ENCODE measurements at regions not wholly inside any gene's neighbourhood (a gene's known extent, or its start where the extent isn't known, plus 50 kb on each side); places are given as distances from the start of the nearest gene placed in this dataset.

DNA sequence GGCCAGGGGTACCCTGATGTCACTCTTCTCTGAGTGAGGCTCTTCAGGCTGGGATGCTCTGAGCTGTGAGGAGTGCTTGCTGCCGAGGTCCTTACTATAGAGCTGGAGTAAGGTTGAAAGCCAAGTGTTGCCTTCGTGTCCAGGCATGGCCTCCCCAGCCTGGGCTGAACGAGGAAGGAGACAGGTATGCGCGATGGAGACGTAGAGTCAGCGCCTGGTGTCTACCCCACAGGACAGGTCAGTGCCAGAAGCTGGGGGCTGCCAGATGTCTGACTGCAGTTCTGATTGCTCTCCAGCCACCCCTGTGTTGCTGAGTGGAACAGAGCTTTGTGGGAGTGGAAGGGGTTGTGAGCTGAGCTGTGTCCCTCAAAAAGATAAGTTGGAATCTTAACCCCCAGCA lies 135.8 kb upstream of the AJAP1 start:
- DNase-seq (ENCODE audit: low read depth in 2 of 2): no peak

DNA sequence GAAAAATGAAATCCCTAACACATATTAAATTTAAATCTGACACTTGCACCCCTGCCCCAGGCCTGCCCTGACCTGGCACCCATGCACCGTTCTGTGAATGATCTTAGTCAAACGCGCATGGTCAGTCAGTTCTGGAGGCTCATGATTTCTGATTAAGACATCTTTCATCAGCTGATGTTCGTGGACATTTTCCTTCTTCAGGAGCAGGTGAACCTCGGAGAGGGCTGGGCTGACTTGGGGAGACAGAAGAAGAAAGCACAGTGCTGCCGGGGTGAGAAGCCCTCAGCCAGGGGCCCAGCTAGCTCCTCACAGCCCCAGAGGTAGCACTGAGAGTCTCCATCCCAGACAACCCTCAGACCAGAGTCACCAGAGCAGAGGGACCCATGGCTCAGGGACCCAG lies 134.5 kb upstream of the AJAP1 start:
- no peak for DNase-seq (ENCODE audit: low read depth in 2 of 2)

DNA sequence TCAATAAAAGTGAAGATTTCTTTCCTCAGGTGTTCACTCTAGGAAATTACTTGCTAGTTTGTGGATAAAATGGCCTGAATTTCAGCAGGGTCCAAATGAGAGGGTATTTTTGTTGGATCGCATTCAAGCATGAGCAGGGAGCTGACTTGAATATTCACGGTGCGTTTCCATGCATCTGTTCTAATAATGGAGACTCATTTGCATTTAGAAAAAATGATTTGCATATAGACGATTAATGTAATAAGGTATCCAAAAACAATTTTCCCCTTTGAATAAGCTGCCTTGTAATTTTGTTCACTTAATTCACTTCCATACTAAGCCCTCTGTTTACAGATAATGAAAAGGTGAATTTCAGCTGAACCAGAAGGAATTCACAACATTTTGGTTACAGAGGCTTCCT lies 130.9 kb upstream of the AJAP1 start:
- no peak for DNase-seq (ENCODE audit: low read depth in 2 of 2)

DNA sequence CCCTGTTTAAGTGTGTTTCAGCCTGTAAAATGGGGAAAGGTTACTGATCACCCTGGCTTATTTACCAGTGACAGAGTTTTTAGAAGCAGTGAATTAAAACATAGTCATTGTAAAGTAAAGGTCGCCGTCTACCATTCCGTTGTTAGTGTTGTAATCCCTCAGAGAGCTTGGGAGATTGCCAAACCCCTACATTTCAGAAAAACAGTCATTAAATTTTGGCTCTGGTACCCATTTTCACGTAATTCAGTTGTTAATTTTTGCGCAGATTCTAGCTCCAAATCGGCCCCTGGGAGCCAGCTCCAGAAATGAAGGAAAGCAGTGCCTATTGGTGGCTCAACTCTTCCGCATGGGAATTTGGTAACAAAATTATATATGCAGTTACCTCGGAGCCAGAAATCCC lies 127.7 kb upstream of the AJAP1 start:
- no peak for DNase-seq (ENCODE audit: low read depth in 2 of 2)

DNA sequence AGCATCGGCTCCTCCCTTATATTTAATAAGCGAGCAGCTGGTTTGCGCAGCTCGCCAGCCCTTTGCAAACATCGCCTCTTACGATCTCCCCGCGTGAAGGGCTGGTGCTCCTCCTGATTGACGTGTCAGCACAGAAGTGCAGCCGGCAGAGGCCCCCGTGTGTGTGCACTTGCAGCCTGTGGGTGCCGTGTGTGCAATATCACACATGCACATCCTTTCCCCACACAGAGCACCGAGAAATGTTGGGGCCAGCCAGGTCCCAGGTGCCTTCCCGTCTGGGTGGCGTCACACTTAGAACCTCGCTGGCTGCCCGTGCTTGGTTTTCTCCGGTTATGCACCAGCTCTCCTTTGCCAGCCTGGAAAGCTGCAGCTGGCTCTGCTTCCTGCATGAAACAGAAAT lies 126.6 kb upstream of the AJAP1 start:
- DNase-seq (ENCODE audit: low read depth in 2 of 2): no peak

DNA sequence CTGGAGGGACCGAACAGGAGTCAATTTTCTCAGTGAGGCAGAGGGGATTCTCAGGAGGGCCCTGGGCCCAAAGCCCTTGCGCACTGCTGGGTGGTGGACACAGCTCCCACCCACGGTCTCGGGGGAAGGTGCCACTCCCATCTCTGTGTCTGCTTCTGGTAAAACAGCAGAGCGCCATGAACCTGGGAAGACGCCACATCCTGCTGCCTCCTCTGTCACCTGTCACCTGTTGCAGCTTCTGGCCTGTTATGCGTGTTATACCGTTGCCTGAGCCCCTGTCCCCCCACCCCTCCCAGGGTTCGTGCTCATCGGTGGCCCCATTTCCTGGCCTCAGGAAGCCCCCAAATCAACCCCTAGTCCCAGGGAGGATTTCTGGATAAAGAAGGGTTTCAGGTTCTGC lies 125.8 kb upstream of the AJAP1 start:
- no peak for DNase-seq (ENCODE audit: low read depth in 2 of 2)

DNA sequence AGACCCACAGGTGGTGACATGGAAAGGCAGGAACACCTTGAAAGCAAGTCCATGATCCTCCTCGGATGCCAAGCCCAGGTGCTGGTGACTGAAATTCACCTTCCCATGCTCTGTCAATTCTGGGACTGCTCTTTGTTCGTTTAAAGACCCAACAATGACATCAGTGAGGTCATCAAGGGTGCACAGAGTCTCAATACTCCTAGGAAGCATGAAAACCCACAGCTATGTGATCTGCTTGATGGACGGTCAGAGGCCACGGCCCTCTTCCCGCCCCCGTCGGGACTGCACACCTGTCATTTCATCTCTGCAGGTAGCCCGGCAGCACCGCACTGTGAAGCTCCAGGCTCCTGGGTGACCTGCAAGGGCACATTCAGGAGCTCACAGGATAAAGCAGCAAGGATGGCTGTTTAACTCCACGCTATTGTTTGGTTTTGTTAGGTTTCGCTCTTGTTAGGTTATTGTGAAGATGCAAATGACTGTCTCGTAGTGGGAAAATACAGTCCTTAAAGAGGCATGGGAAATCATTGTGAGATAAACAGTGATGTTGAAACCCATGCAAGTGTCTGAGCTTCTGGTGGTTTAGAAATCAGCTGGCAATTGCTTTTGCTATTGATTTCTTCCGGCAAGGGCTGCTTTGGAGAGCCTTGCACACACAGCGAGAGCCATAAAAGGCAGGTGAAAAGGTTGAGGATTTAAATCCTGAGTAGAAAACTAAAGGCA lies 124.8 kb upstream of the AJAP1 start:
- no peak for DNase-seq (ENCODE audit: low read depth in 2 of 2)

DNA sequence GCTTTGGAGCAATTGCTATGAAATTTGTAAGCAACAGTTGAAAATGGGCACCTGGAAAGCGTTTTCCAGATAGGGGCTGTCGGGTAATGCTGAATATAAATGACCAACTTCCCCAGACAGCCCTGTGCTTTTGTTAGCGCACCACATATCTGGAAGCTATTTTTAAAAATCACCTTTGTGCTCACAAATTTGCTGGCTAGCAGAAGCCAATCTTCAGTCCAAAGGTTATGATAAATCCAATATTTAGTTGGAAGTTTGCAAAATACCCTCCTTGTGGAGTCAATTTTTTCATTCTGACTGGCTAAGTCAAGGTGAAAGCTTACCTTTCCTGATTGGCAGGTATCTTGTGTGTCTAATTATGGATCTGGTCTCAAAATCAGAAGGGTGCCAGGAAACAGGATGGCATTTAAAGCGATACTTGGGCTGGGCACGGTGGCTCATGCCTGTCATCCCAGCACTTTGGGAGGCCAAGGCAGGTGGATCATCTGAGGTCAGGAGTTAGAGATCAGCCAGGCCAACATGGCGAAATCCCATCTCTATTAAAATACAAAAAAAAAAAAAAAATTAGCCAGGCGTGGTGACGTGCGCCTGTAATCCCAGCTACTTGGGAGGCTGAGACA lies 124.1 kb upstream of the AJAP1 start:
- no peak for DNase-seq (ENCODE audit: low read depth in 2 of 2)

DNA sequence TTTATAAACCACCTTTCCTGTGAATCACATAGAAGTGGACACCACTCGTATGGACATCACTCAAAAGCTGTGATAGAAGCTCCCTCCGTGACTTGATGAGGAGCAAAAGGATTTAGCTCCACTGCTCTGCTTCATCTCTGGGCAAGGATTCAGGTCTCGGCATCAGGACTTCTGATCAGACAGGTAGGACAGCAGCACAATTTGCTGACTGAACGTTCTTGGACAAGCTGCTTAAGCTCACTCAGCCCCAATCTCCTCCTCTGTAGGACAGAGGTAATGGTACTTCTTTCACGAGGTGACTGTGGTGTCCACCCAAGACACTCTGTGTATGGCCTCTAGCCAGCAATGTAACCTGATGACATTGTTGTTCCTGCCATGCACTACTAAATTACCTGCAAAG lies 122.6 kb upstream of the AJAP1 start:
- no peak for DNase-seq (ENCODE audit: low read depth in 2 of 2)

DNA sequence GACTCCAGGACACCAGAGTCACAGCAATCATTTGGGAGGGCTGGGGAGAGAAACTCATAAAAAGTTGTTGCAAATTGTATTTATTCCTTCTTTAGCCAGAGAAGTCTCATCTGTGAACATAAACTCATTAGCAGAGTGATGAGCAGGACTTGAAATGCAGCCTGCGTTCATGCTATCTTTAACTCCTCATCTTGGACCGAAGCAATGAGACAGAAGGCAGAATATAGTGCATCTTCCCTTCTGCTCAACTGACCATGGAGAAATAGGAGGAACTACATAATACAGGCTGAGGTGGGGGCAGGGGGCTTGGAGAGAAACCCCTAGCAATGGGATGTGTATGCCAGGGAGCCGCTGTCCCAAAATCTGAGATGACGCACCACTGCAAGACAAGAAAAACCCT lies 121.8 kb upstream of the AJAP1 start:
- DNase-seq (ENCODE audit: low read depth in 2 of 2): no peak

DNA sequence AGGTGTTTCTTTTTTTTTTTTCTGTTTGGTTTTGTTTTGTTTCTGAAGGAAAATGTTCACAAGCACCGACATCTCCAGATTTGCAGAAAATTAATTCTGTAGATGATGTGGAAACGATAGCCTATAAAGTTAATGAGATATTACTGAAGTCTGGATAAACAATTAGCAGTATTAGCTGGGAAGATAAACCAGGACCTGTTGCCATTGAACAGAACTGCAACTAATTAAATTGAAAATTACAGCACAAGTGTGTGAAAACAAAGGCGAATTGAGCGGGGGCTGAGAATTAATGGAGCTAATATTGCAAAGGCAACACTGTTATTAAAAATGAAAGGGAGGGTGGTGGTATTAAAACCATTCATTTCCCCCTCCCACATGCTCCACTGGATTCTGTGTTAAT lies 107.5 kb upstream of the AJAP1 start:
- no peak for DNase-seq (ENCODE audit: low read depth in 2 of 2)

DNA sequence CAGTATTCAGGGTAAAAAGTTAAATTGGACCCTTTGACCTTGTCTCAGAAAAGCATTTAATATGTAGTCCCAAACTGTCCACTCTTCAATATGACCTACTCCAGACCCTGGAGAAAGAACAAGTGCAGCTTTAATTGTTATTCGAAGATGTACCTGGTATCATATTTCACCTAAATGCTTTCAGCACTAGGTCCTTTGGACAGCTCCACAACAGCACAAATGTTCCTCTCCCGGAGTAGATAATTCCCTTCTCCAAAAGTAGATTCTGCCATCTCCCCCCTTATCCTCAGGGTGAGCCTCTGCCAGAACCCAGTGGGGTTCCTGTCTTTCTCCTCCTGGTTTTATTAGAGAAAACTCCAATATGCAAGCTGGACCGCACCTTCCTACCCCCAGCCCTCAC lies 104.5 kb upstream of the AJAP1 start:
- DNase-seq (ENCODE audit: low read depth in 2 of 2): no peak

DNA sequence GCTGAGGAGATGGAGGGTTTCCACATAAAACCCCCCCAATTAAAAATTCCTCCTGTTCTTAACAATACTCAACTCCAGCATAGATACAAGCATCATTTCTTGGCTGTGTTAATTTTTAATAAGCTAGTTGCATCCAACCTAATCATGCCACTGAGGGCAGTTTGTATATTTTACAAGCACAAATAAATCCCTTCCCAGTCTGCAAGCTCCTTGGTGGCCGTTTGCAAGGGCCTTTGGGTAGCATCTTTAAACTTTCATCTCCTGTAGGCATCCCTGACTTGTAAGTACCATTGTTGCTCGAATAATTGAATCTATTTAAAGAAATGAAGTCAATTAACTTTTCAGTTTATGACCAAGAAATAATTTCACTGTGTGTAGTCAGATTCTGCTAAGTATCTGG lies 103.5 kb upstream of the AJAP1 start:
- no peak for DNase-seq (ENCODE audit: low read depth in 2 of 2)

DNA sequence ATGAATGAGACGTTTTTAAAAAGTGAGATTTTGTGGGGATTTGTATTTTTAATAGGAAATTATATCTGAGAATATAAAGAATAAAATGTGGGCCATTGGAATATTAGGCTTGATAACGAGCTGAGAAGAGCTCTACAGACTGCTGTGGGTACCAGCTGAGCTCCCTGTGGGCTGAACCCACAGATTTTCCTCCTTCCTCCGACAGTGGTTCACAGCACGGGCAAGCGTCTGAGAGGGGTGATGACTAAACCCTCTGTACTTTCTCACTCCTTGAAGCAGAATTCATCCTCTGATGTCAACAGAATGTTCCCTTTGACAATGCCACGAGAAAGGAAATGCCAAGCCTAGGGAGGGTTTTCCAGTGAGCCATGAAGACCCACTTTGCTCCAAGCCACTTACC lies 102.7 kb upstream of the AJAP1 start:
- DNase-seq (ENCODE audit: low read depth in 2 of 2): no peak

DNA sequence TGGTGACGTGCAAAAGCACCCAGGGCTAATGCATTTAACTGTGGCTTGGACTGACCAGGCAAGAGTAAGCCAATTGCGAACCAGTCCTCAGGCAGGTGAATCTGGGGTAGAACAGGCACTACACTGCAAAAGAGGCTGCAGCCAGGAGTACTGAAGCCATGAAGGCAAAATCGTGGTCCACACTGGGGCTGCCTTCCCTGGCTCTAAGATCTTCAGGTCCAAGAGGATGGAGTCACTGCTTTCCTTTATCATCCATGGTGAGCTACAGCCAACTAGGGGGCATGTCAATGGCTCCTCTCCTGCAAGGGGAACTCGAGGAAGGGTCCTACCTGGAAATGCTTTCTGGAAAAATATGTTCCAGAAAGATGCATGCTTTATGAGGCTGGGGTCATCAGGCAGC lies 100.6 kb upstream of the AJAP1 start:
- DNase-seq (ENCODE audit: low read depth in 2 of 2): no peak

DNA sequence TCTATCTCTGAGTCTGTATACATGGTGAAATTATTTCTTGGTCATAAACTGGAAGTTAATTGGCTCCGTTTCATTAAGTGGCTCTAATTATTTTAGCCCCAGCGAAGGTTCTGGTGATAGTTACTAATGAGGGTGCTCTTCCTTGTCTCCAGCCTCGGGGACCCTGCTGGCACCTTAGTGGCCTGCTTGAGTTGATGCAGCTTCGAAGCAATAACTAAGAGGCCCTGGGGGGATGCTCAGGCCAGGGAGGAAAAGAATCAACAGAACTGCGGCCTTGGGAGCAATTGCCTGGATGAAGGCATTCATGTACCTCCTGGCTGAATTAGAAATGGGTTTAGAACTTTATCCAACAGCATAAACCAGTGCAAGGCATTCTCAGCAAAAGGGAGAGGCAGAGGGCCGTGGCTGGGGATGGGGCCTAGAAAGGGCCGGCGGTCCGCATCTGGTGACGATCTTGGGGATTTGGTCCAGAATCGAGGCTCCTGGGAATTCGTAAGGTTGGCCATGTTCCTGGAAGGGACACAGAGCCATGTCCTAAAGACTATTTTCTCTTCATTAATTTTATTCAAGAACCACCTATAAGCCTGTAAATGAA lies 100.0 kb upstream of the AJAP1 start:
- DNase-seq (ENCODE audit: low read depth in 2 of 2): no peak

DNA sequence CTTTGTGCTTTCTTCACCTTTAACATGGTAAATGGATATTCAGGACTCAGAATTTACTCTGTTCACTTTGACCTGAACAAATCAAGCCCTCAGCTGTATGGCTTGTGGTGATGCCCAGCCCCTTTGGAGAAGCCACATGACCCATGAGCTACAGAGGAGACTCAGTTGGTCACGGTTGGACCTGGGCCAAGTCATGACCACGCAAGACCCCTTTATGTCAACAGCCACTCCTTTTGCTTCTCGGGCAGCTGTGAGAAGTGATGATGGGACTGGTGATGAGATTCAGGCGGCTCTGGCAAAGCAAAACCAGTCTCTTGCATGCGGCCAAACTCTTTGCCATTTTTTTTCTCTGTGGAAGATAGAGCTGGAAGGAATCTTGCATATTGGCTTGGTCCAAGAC lies 96.5 kb upstream of the AJAP1 start:
- DNase-seq (ENCODE audit: low read depth in 2 of 2): no peak

DNA sequence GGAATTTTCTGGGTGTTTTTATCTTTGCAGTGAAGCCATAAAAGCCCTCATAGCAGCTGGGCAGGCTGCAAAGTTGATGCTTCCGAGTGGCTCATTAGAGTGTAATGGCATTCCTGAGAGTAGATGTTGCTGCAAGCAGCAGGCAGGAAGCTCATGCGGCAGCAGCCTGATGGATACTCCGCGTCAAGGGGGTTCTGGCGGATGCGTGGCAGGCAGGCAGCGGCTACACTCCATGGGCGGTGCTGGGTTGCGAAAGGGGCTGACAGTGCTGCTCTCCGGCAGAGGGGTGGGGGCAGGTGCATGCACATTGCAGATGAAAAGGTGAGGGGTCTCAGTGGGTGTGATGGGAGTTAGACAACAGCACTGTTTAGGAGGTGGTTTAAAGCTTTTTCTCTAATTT lies 93.2 kb upstream of the AJAP1 start:
- no peak for DNase-seq (ENCODE audit: low read depth in 2 of 2)

DNA sequence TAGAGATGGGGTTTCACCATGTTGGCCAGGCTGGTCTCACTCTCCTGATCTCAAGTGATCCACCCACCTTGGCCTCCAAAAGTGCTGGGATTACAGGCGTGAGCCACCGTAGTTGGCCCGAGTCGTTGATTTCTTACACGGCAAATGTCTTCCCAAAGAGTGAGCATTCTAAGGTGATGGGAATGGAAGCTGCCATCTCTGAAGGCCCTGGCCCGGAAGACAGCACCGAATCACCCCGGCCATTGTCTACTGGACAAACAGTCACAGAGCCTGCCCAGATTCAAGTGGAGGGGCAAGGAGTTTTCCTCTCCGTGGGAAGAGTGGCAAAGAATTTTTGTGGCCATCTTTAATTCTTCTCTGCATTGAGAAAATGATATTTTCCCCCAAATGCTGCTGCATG lies 92.1 kb upstream of the AJAP1 start:
- no peak for DNase-seq (ENCODE audit: low read depth in 2 of 2)

DNA sequence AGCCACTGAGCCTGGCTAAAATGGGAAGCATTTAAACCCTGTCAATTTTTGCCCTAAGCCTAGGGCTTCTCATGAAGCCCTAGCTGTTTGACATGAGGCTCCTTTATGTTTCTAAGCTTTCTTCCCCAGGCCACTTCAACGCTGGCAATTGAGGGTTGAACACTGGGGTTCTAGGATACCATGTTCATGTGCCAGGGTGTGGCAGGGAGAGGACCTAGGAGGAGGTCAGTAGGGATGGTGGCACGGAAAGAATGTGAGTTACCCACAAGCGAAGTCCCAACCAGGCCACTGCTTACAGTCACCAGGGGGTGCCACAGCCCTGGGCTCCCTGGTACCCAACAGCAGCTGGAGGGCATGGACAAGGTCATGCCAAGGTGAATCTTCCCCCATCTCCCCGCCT lies 90.8 kb upstream of the AJAP1 start:
- DNase-seq (ENCODE audit: low read depth in 2 of 2): no peak

DNA sequence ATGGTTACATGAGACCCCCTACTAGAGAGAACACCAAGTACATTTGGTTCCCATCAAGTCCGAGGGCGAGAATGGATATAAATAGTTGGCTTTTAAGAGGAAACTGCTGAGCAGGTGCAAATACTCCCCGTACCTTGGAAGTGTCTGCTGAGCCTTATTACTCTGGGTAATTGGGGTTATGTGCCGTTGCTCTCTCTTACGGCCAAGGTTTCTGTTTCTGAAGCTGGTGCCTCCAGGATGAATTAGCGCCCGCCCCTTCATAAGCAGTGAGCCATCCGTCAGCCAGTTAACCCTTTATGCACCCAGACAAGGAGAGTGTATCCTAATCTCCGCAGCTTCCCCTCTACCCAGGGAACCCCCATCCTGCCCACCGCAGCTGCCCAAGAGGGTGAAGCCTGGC lies 90.4 kb upstream of the AJAP1 start:
- no peak for DNase-seq (ENCODE audit: low read depth in 2 of 2)

DNA sequence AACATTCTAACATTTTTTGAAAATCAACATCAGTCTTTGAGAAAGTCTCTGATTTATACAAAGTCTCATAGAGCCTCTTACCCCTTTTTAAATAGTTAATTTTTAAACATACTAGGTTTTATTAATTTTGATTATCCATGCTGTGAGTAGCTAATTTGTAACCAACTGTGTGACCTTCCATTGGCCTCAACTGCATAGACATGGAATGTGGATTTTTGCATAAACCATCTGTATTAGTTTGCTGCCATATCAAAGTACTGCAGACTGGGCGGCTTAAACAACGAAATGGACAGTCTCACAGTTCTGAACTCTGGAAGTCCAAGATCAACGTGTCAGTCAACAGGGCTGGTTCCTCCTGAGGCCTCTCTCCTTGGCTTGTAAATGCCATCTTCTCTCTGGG lies 89.2 kb upstream of the AJAP1 start:
- no peak for DNase-seq (ENCODE audit: low read depth in 2 of 2)

DNA sequence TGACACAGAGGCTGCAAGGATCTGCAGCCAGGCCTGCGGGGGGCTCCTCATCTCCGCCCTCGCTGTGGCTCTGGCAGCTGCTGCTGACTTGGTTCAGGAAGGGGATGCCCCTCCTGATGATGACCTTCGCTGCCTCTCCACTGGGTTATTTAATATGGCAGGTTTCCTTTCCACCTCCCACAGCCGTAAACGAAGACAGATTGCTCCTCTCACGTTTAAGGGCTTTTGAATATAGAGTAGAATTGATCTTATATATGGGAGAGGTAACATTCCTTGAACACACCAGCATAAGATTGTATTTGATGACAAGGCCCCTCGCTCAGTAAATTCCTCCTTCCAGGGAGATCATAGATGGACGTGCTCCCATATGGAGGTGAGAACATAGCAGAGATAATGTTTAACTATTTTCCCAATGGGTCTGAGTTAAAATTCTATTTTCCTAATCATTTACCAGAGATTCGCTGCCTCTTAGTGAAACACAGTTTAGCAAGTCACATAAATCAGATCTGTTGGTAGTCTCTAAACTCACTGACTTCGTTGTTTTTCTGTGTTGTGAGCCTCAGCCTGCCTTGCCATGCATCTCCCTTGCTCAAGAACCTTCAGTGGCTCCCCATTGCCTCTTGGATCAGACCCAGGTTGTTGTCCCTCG lies 88.5 kb upstream of the AJAP1 start:
- DNase-seq (ENCODE audit: low read depth in 2 of 2): no peak
